HUES48 (cell line): ENCODE measurements at regions not wholly inside any gene's neighbourhood (a gene's known extent, or its start where the extent isn't known, plus 50 kb on each side); places are given as distances from the start of the nearest gene placed in this dataset.

Experiments
- H3K27ac ChIP-seq: one replicate; pipeline ENCODE4 v1.7.0; 2013; ENCODE audit warnings: low read depth, low read length, inconsistent platforms
- H3K27me3 ChIP-seq: 2 replicates; pipeline ENCODE4 v1.6.1; 2013; ENCODE audit warnings: mild to moderate bottlenecking, low read length; ENCODE audit not compliant: control insufficient read depth, insufficient read depth
- H3K36me3 ChIP-seq: 2 replicates; pipeline ENCODE4 v1.6.1; 2013; ENCODE audit warnings: low read length; ENCODE audit not compliant: control insufficient read depth, insufficient read depth
- H3K4me1 ChIP-seq: 2 replicates; pipeline ENCODE4 v1.6.1; 2013; ENCODE audit warnings: mild to moderate bottlenecking, low read length; ENCODE audit not compliant: control insufficient read depth, insufficient read depth
- H3K4me3 ChIP-seq: 2 replicates; pipeline ENCODE4 v1.5.1; 2013; ENCODE audit warnings: mild to moderate bottlenecking, low read depth, low read length
- H3K9ac ChIP-seq: 2 replicates; pipeline ENCODE4 v1.6.1; 2013; ENCODE audit warnings: mild to moderate bottlenecking, low read depth, low read length, moderate library complexity
- H3K9me3 ChIP-seq: 2 replicates; pipeline ENCODE4 v1.6.1; 2013; ENCODE audit warnings: low read length; ENCODE audit not compliant: control insufficient read depth, insufficient read depth

GRCh38 chr9:16248822-16249221 lies 621.6 kb downstream of the BNC2 start:
- Histone ChIP-seq H3K9ac (no peak overlapping the region), H3K9me3 (no peaks in the 10 kb centered on the region), H3K4me3 (no peak overlapping the region), H3K36me3 (no peaks in the 10 kb centered on the region), H3K27ac (no peak overlapping the region), H3K4me1 (peaks cover 10% of the 10 kb centered on the region), H3K27me3 (no peaks in the 10 kb centered on the region)

GRCh38 chr9:16252616-16253015 lies 617.9 kb downstream of the BNC2 start:
- no peaks in the 10 kb centered on the region for H3K27me3 ChIP-seq
- no peak overlapping the region for H3K9ac ChIP-seq
- no peaks in the 10 kb centered on the region for H3K36me3 ChIP-seq
- H3K27ac ChIP-seq: no peak overlapping the region
- peaks cover 4% of the 10 kb centered on the region; the same call in 1 of the 2 replicates for H3K4me1 ChIP-seq
- H3K4me3 ChIP-seq: no peak overlapping the region
- no peaks in the 10 kb centered on the region for H3K9me3 ChIP-seq

GRCh38 chr9:16254674-16255073 lies 615.8 kb downstream of the BNC2 start:
- H3K4me3 ChIP-seq: no peak overlapping the region
- H3K27ac ChIP-seq: no peak overlapping the region
- H3K36me3 ChIP-seq: no peaks in the 10 kb centered on the region
- peaks cover 4% of the 10 kb centered on the region; the same call in 1 of the 2 replicates for H3K4me1 ChIP-seq
- H3K9ac ChIP-seq: no peak overlapping the region
- no peaks in the 10 kb centered on the region for H3K9me3 ChIP-seq
- no peaks in the 10 kb centered on the region for H3K27me3 ChIP-seq

- Histone ChIP-seq H3K4me1 (peaks cover 4% of the 10 kb centered on the region; the same call in 1 of the 2 replicates), H3K9ac (no peak overlapping the region), H3K27me3 (no peaks in the 10 kb centered on the region), H3K27ac (no peak overlapping the region), H3K4me3 (no peak overlapping the region), H3K9me3 (no peaks in the 10 kb centered on the region), H3K36me3 (no peaks in the 10 kb centered on the region)
These were observed 615.3 kb downstream of the BNC2 start for GRCh38 chr9:16255217-16255616.

- Histone ChIP-seq H3K36me3 (no peaks in the 10 kb centered on the region), H3K27me3 (no peaks in the 10 kb centered on the region), H3K4me1 (peaks cover 4% of the 10 kb centered on the region; the same call in 1 of the 2 replicates), H3K27ac (no peak overlapping the region), H3K4me3 (no peak overlapping the region), H3K9ac (no peak overlapping the region), H3K9me3 (no peaks in the 10 kb centered on the region)
These were observed 612.9 kb downstream of the BNC2 start for GRCh38 chr9:16257604-16258003.

- H3K36me3 ChIP-seq: no peaks in the 10 kb centered on the region
These were observed 612.3 kb downstream of the BNC2 start for GRCh38 chr9:16258191-16258590.

GRCh38 chr9:16258708-16259107 lies 611.8 kb downstream of the BNC2 start:
- no peaks in the 10 kb centered on the region for H3K27me3 ChIP-seq
- no peak overlapping the region for H3K9ac ChIP-seq
- H3K36me3 ChIP-seq: no peaks in the 10 kb centered on the region
- H3K4me3 ChIP-seq: no peak overlapping the region
- no peaks in the 10 kb centered on the region for H3K4me1 ChIP-seq
- no peak overlapping the region for H3K27ac ChIP-seq
- H3K9me3 ChIP-seq: no peaks in the 10 kb centered on the region

More at GRCh38 chr9:16258191-16258590, 612.3 kb downstream of the BNC2 start:
- Histone ChIP-seq H3K27me3 (no peaks in the 10 kb centered on the region), H3K9ac (no peak overlapping the region), H3K4me1 (peaks cover 4% of the 10 kb centered on the region; the same call in 1 of the 2 replicates), H3K27ac (no peak overlapping the region), H3K4me3 (no peak overlapping the region), H3K9me3 (no peaks in the 10 kb centered on the region)

GRCh38 chr9:16262477-16263261 lies 607.8 kb downstream of the BNC2 start:
- Histone ChIP-seq H3K36me3 (no peaks in the 10 kb centered on the region), H3K4me1 (peaks cover 6% of the 10 kb centered on the region; the same call in 1 of the 2 replicates), H3K4me3 (no peak overlapping the region), H3K9ac (no peak overlapping the region), H3K27ac (no peak overlapping the region), H3K27me3 (no peaks in the 10 kb centered on the region), H3K9me3 (no peaks in the 10 kb centered on the region)

GRCh38 chr9:16265688-16266087 lies 604.8 kb downstream of the BNC2 start:
- no peak overlapping the region for H3K4me3 ChIP-seq
- no peak overlapping the region for H3K9ac ChIP-seq
- no peaks in the 10 kb centered on the region for H3K9me3 ChIP-seq
- H3K27me3 ChIP-seq: no peaks in the 10 kb centered on the region
- H3K27ac ChIP-seq: no peak overlapping the region
- no peaks in the 10 kb centered on the region for H3K36me3 ChIP-seq
- H3K4me1 ChIP-seq: peaks cover 11% of the 10 kb centered on the region; the same call in 1 of the 2 replicates

- Histone ChIP-seq H3K36me3 (no peaks in the 10 kb centered on the region), H3K9ac (no peak overlapping the region), H3K27ac (no peak overlapping the region), H3K27me3 (no peaks in the 10 kb centered on the region), H3K9me3 (no peaks in the 10 kb centered on the region), H3K4me3 (no peak overlapping the region), H3K4me1 (peaks cover 11% of the 10 kb centered on the region; the same call in 1 of the 2 replicates)
These were observed 603.7 kb downstream of the BNC2 start for GRCh38 chr9:16266648-16267276.
